A549 (cell line): ENCODE measurements at regions not wholly inside any gene's neighbourhood (a gene's known extent, or its start where the extent isn't known, plus 50 kb on each side); places are given as distances from the start of the nearest gene placed in this dataset.

Experiments
- JUNB ChIP-seq: fragments of >200 bp; sonication (Bioruptor Twin); formaldehyde crosslinking; IDR thresholded peaks from 2 replicates; pipeline ENCODE4 v1.6.1; 2016
- TF ChIP-seq, protein P1 (sequence below): fragments of >200 bp; sonication (Bioruptor Twin); formaldehyde crosslinking; IDR thresholded peaks from 3 replicates; pipeline ENCODE4 v1.5.1; 2016

DNA sequence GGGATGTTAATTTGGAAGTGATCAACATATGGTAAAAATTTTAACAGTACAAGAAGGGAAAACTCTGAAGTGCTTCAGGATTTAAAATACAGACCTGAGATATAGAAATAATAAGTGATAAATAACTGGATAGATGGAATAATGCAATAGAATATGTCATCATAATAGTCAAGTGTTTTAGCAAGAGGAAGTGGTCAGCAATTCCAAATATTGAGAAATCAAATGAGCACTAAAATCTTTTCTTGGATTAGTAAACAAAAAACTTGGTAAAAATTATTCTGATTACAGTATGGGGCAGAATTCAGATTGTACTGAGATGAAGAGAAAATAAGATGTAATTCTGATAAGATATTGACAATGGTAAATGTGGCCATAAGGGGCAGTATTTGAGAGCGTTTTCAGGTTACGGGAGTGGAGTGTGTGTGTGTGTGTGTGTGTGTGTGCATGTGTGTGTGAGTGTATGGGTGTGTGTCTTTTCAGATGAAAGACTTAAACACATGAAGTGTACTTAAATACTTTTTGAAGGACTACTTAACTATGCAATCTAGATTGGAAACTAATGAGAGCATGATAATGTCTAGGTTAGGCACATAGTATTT lies 217.9 kb upstream of the ITGA4 start:
- TF ChIP-seq JUNB = no peak
- TF ChIP-seq, protein P1, sequence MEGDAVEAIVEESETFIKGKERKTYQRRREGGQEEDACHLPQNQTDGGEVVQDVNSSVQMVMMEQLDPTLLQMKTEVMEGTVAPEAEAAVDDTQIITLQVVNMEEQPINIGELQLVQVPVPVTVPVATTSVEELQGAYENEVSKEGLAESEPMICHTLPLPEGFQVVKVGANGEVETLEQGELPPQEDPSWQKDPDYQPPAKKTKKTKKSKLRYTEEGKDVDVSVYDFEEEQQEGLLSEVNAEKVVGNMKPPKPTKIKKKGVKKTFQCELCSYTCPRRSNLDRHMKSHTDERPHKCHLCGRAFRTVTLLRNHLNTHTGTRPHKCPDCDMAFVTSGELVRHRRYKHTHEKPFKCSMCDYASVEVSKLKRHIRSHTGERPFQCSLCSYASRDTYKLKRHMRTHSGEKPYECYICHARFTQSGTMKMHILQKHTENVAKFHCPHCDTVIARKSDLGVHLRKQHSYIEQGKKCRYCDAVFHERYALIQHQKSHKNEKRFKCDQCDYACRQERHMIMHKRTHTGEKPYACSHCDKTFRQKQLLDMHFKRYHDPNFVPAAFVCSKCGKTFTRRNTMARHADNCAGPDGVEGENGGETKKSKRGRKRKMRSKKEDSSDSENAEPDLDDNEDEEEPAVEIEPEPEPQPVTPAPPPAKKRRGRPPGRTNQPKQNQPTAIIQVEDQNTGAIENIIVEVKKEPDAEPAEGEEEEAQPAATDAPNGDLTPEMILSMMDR = peak; percentile 8; the same call in 1 of the 3 replicates
